HG03066 (cell line): ENCODE measurements at regions not wholly inside any gene's neighbourhood (a gene's known extent, or its start where the extent isn't known, plus 50 kb on each side); places are given as distances from the start of the nearest gene placed in this dataset.
"Not testable (repeated sequence)": the region's sequence is repeated elsewhere in the genome, so short reads cannot be mapped to it uniquely, and the experiment has no call there.

ENCODE experiments used
- ATAC-seq: cut with Tn5 transposase; IDR thresholded peaks from one replicate; pipeline ENCODE4 v1.9.1; 2021; ENCODE audit warnings: low read depth; ENCODE audit not compliant: unreplicated experiment

DNA sequence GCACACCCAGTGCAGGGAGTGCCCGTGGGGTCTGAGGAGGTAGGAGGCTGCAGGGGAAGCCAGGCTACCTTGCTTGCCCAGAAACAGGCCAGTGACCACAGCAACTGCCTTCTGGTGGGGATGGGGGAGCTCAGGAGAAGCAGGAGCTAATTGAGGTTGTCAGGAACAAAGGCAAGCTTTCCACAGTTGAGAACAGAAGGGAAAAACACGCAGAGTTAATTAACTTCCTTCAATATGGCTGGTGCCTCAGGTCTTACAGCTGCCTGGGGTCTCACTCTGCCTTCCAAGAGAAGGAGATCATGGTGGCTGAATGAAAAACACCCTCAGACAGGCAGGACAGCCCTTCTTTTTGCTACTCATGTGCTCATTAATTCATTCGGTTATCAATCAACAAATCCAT, 127.9 kb upstream of the SYT13 start:
- ATAC-seq, result no peak

GRCh38 chr11:45413156-45413858, 127.2 kb upstream of the SYT13 start:
- no peak for ATAC-seq

DNA sequence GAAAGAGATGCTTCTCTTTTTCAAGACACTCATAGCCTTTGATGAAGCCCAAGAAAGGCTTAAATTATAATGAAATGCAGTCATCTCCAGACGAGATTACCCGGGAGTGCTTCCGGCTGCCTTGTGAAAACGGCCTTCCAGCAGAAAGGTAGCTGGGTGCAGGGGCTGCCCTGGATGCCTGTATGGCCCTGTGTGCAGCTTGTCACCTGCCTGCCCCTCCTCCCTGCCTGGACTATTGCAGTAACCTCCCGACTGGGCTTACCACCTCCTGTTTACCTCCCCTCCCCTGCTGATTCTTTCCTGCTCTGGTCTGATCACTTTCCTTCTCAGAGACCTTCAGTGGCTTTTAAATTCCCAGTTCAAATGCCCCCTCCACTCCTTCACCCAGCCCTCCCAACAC, 126.4 kb upstream of the SYT13 start:
- no peak for ATAC-seq

GRCh38 chr11:45412051-45412471, 125.9 kb upstream of the SYT13 start:
- ATAC-seq, result no peak

- no peak for ATAC-seq
Measured at GRCh38 chr11:45411228-45411946, 125.2 kb upstream of the SYT13 start.

DNA sequence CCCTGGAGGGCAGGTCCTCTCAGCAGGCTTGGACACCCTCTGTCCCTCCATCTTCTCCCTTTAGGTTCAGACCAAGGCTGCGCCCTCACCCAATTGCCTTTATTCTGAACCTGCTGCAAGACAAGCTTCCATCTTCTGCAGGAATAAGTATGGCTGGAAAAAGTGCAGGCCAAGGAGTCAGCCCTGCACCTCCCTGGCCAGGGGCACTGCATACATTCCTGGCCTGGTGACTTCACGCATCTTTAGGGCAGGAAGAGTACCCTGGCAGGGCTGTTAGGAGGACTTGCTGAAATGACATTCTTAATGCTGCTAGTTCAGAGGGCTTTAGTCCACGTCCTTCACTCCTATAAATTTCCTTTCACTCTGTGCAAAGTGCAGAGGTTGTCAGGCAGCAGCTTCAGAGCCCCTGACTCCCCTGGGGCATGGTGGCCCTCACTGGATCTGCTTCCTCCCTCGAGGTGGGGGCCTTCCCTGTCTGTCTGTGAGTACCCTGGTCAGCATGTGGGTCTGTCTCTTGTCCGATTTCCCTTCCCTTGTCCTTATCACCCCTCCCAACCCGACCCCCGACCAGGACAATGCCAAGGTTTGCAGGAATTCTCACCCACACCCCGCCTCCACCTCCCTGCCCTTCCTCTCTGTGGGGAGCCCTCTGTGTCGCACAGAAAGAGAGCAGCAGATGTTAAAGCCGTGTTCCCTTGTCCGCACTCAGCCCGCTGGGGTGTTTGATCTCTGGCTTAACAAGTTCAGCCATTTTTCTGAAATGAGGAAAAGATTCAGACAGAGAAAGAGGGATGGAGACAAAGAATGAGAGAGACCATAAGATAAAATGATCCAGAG, 124.5 kb upstream of the SYT13 start:
- no peak for ATAC-seq

DNA sequence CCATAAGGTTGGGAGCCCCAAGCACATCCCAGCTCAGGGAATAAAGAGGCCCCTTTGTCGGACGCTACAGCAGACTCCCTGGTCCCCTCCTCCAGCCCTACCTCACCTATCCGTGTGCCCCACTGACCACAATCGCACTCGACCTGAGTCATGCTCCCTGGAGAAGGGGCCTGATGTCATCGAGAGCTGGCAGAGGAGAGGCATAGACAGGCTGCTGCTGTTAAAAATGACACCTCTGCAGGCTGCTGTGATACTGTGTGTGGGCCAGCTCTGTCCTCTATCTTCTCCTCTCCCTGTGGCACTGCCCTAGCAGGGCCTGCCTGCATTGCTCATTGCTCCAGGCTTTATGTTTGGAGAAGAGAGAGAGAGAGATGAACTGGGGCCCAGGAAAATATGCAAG, 123.4 kb upstream of the SYT13 start:
- no peak for ATAC-seq

- ATAC-seq, result no peak
Measured at GRCh38 chr11:45407226-45407625, 121.1 kb upstream of the SYT13 start.

DNA sequence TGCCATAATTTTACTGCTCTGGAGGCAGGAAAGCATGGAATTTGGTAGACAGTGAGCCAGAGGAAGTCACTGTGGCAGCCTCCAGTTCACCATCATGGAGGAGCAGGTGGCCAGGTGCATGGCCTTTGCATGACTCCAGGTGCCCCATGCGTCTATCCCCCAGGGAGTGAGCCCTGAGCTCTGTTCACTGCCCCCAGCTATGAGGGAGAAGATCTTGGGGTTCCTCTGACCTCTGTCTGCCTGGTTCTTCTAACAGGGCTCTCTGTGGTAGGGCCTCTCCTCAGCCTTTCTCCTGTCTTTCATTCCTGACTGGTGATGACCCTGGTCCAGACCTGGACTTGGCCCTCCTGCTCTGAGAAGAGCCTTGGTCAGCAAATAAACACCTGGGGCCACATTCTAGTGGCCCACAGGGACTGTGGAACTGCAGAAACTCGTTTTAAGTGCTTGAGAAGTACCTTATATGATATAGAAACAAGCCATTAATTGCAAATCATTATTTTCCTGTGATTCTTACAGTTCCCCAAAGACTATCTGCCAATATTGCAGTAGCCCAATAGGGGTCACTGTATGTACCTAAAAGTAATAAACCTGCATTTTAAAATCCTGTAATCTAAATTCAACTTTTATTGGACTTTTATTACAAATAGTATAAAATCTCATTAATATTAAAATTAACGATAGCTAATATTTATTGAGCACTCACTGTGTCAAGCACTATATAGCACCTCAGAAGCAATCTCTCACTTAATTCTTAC, 120.0 kb upstream of the SYT13 start:
- ATAC-seq, result no peak

DNA sequence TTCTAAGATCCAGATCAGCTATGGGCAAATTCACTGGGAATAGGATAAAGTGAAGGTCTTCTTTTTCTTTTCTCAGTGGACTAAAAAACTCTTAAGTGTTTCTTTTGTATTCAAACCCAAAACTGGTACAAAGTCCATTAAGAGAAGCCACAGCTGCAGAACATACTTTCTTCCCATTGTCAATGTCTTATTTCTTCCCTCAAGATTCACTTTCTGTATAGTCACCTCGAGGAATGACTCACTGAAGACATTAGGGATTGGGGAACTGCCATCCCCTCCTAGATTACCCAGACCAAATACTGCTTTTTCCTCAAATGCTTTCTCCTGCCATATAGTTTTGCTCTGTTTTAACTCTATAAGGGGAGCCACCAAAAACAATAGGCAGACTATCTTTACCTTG, 117.4 kb upstream of the SYT13 start:
- not testable (repeated sequence) for ATAC-seq

GRCh38 chr11:45402049-45402630, 116.0 kb upstream of the SYT13 start:
- ATAC-seq, result no peak

DNA sequence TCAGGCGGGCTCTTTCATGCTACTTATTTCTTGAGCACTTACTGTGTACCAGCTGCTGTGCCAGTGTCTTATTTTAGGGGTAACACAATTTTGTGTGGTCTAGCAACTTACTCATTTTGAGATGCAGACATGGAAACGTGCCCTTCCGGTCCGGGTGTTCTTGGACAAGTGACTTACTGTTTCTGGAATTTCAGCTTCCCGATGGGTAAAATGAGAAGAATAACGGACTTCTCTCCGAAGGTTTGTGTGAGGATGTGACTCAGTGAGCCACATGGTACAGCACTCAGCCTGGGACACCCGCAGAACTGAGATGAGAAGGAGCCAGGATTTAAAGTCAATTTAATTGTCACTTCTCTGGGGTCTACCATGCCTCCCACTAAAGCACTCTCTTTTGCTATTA, 114.5 kb upstream of the SYT13 start:
- ATAC-seq, result no peak

DNA sequence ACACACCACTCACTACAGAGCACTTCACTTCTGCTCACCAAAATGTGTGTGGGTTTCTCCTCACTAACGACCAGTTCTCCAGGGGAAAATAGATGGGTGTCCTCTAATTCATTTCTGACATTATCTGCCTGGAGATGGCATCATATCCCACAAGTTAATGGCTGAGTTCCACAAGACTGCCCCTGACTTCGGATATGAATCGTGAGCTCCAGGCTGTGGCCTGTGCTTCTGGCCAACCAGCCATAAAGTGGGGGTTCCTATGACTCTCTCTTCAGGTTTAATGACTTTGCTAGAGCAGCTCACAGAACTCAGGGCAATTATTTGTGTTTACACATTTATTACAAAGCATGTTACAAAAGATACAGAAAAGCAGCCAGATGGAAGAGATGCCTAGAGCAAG, 113.0 kb upstream of the SYT13 start:
- ATAC-seq, result no peak

DNA sequence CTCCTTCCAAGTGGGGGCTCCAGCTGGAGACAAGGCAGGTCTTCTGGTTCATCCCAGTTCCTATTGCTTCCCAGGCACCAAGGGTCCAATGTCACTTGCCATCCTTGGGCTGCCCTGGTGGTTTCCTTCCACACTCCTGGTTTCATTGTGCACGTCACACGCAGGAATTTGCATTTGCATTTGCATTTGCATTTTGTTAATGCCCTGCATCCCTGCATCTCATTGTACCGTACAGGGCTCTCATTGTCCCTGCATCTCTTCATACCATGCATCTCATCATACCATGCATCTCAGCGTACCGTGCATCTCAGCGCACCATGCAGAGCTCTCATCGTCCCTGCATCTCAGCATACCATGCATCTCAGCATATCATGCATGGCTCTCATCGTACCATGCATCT, 112.2 kb upstream of the SYT13 start:
- no peak for ATAC-seq

GRCh38 chr11:45396394-45396793, 110.3 kb upstream of the SYT13 start:
- ATAC-seq, result no peak

DNA sequence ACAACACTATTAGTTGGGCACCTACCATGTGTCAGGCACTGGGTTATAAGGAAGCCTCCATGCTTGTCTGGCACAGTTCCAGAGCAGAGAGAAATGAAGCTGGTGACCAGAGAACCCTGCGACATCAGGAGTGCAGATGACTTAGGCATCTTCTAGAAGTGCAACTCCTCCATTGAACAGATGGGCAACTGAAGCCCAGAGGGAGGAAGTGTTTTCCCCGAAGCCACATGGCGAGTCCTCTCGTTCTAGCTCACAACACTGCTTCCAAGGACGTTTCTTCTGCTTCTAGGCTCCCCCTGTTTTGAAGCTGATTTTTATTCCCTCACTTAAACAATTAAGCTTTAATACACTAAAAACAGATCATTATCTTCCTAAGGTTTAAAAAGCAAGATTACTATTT, 109.8 kb upstream of the SYT13 start:
- ATAC-seq, result no peak

- no peak for ATAC-seq
Measured at GRCh38 chr11:45395421-45395820, 109.3 kb upstream of the SYT13 start.

DNA sequence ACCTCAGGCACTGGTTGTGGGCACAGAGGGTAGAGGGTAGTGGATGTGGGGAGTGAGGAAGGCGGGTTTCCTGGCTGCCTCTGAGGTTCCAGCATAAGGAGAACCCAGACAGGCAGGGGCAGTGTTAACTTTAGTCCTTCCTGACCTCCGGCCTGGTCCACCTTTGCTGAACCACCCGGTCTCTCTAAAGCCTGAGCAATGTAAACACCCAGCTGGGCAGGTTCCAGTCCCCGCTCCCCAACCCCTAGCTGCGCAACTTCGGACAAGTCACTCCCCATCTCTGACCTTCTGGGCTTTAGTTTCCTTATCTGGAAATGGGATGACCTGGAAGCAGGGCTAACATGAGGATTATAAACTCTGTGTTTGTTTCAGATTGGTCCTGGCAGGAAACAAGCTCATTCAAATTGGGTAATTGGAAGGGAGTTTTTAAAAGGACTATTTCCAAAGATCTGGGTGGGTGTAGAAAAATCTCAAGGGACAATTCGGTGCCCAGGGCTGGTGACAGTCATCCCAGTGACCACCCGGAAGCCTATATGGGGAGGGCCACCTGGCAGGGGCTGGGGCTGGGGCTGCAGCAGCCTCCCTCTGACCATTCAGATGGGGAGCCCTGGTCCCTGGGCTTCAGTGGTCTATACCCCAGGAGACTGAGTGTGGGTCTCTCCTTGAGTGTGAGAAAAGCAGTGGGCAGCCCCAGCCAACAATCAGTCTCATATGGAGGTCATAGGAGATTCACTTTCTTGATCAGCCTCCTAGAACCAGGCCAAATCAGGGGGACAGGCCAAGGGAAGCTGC, 108.3 kb upstream of the SYT13 start:
- ATAC-seq, result no peak

DNA sequence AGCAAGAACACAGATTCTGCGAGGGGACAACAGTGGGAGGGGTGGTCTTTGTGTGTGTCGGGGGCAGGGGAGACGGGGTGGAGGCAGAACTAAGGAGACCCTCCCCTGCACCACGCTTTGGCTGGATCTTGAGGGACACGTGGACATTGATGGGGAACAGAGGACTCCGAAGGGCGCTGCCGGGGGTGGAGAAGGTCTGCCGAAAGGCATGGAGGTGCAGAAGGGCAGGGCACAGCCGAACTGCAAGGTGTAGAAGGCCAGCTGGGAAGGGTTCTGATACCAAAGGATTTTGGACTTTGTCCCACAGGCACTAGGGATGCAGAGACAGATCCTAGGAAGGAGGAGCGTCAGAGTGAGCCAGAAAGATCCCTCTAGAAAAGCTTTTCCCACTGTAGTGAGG, 107.7 kb upstream of the SYT13 start:
- ATAC-seq, result no peak

DNA sequence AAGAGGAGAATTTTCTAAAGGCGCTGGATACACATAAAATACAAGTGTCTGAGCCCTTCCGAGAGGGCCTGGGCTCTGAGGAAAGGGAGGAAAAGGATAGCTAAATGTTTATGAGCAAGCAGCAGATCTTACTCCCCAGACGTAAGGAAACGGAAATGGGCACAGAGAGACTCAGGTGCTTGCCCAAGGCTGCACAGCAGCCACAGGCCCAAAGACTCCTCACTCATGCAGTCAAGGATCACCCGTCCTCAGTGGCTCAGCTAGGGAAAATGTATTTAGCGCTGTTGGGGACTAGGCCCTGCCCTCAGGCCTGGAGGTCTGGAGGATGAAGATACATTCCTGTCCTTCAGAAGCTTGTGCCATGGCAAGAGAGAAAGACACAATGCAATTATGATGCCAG, 107.2 kb upstream of the SYT13 start:
- no peak for ATAC-seq
